ENCODE measurements at regions not wholly inside any gene's neighbourhood (a gene's known extent, or its start where the extent isn't known, plus 50 kb on each side); places are given as distances from the start of the nearest gene placed in this dataset.

GRCh38 chr21:45338311-45339017 is 50.8 kb upstream of the POFUT2 start:
- in situ Hi-C loops (cut with HindIII; ENCODE audit: low pct_ligation_motif_present, low sequenced_read_pairs): no loop called here
- Histone ChIP-seq H3K36me3 (replicated peaks) (no peaks in the 10 kb centered on the region), H3K27me3 (replicated peaks) (no peaks in the 10 kb centered on the region), H3K4me3 (ENCODE audit: low read depth, low read length) (no peak overlapping the region), H3K27ac (no peak overlapping the region)
- no peak for TF ChIP-seq CTCF (IDR thresholded peaks at IDR 0.05; ENCODE audit: low read depth, low read length, missing control alignments)
- no peak for DNase-seq

- Histone ChIP-seq H3K4me3 (ENCODE audit: low read depth, low read length) (no peak overlapping the region), H3K27me3 (replicated peaks) (no peaks in the 10 kb centered on the region), H3K27ac (no peak overlapping the region), H3K36me3 (replicated peaks) (no peaks in the 10 kb centered on the region)
- no peak for TF ChIP-seq CTCF (IDR thresholded peaks at IDR 0.05; ENCODE audit: low read depth, low read length, missing control alignments)
- in situ Hi-C loops (cut with HindIII; ENCODE audit: low pct_ligation_motif_present, low sequenced_read_pairs): no loop called here
- no peak for DNase-seq
Observed at GRCh38 chr21:45339421-45340402, 52.0 kb upstream of the POFUT2 start.

- Histone ChIP-seq H3K36me3 (replicated peaks) (no peaks in the 10 kb centered on the region), H3K4me3 (ENCODE audit: low read depth, low read length) (no peak overlapping the region), H3K27ac (no peak overlapping the region), H3K27me3 (replicated peaks) (no peaks in the 10 kb centered on the region)
- DNase-seq: no peak
- in situ Hi-C loops (cut with HindIII; ENCODE audit: low pct_ligation_motif_present, low sequenced_read_pairs): no loop called here
- TF ChIP-seq CTCF (IDR thresholded peaks at IDR 0.05; ENCODE audit: low read depth, low read length, missing control alignments): no peak
Observed at GRCh38 chr21:45340515-45340914, 52.8 kb upstream of the POFUT2 start.

GRCh38 chr21:45341261-45341660 is 53.6 kb upstream of the POFUT2 start:
- no peak for DNase-seq
- no peak overlapping the region for H3K27ac ChIP-seq
- in situ Hi-C loops (cut with HindIII; ENCODE audit: low pct_ligation_motif_present, low sequenced_read_pairs): no loop called here
- no peaks in the 10 kb centered on the region for H3K36me3 ChIP-seq (replicated peaks)
- no peak for TF ChIP-seq CTCF (IDR thresholded peaks at IDR 0.05; ENCODE audit: low read depth, low read length, missing control alignments)
- H3K4me3 ChIP-seq (ENCODE audit: low read depth, low read length): no peak overlapping the region
- H3K27me3 ChIP-seq (replicated peaks): no peaks in the 10 kb centered on the region

GRCh38 chr21:45341779-45342178 is 54.1 kb upstream of the POFUT2 start:
- H3K27ac ChIP-seq: no peak overlapping the region
- no peak for TF ChIP-seq CTCF (IDR thresholded peaks at IDR 0.05; ENCODE audit: low read depth, low read length, missing control alignments)
- no peaks in the 10 kb centered on the region for H3K36me3 ChIP-seq (replicated peaks)
- in situ Hi-C loops (cut with HindIII; ENCODE audit: low pct_ligation_motif_present, low sequenced_read_pairs): no loop called here
- DNase-seq: no peak
- H3K27me3 ChIP-seq (replicated peaks): no peaks in the 10 kb centered on the region
- H3K4me3 ChIP-seq (ENCODE audit: low read depth, low read length): no peak overlapping the region

All from brain microvascular endothelial cell (primary cell).